Muscle layer of colon (tissue), 2 donors: ENCODE measurements at regions not wholly inside any gene's neighbourhood (a gene's known extent, or its start where the extent isn't known, plus 50 kb on each side); places are given as distances from the start of the nearest gene placed in this dataset.
"Not testable (repeated sequence)": the region's sequence is repeated elsewhere in the genome, so short reads cannot be mapped to it uniquely, and the experiment has no call there.

ENCODE experiments used
- H3K27ac ChIP-seq: one replicate; pipeline ENCODE4 v1.7.0; 2013; ENCODE audit warnings: low read depth, mild to moderate bottlenecking, low read length, moderate library complexity
- H3K27me3 ChIP-seq, 2 donors: one replicate each; pipeline ENCODE4 v1.7.0; 2013; ENCODE audit warnings: low read length in 2 of 2, mild to moderate bottlenecking in 2 of 2; ENCODE audit not compliant: insufficient read depth in 2 of 2, control insufficient read depth in 1 of 2
- H3K36me3 ChIP-seq: one replicate; pipeline ENCODE4 v1.7.0; 2013; ENCODE audit warnings: mild to moderate bottlenecking, low read length; ENCODE audit not compliant: insufficient read depth
- H3K4me1 ChIP-seq: one replicate; pipeline ENCODE4 v1.7.0; 2013; ENCODE audit warnings: mild to moderate bottlenecking, low read length; ENCODE audit not compliant: insufficient read depth
- H3K4me3 ChIP-seq, 2 donors: one replicate each; pipeline ENCODE4 v1.7.0; 2013; ENCODE audit warnings: low read length in 2 of 2, low read depth in 1 of 2, mild to moderate bottlenecking in 1 of 2, moderate library complexity in 1 of 2
- H3K9ac ChIP-seq: one replicate; pipeline ENCODE4 v1.7.0; 2013; ENCODE audit warnings: low read length
- H3K9me3 ChIP-seq: one replicate; pipeline ENCODE4 v1.7.0; 2013; ENCODE audit warnings: mild to moderate bottlenecking, low read length
- donor health status: abdominal sarcoma.
- donor health status: Adenocarcinoma of cecum.

DNA sequence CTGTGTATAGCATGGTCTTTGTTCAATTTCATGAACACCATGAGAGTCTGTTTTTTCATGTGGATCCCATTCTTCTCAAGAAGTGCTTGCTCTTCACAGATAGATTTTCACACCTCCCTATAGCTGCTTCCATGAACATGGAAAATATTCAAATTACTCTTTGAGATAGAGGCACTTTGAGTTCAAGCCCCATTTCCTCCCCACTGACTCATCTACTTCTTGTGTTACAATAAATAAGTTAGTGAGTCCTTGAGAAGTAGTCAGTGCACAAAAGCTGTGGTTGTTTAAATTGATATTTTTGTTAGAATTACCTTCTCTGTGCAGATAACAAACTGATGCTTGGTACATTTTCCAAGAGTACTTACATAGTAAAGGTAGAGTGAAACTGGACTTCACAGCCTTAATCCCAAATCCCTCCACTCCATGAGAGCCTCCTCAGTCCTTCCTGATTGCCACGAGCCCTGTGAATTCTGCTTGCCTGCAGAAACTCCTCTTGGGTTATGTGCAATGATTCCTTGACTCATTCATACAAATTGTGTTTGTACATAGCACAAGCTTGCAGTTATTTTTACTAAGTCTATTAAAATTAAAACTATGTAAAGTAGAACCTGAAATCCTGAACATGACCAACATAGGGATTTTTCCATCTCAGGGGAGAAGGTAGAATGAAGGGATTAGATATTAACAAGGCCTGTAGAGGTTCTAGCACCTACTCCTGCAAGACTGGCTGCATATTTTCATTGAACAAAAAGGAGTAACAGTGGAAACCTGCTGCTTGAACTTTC is 496.2 kb downstream of the TNS3 start:
- Histone ChIP-seq H3K27me3 (no peaks in the 10 kb centered on the region), H3K36me3 (no peaks in the 10 kb centered on the region), H3K4me3 (no peak overlapping the region), H3K27ac (no peak overlapping the region), H3K9me3 (no peaks in the 10 kb centered on the region), H3K4me1 (peaks cover 3% of the 10 kb centered on the region), H3K9ac (no peak overlapping the region)

GRCh38 chr7:47083476-47084250 is 498.2 kb downstream of the TNS3 start:
- Histone ChIP-seq H3K36me3 (no peaks in the 10 kb centered on the region), H3K27me3 (no peaks in the 10 kb centered on the region), H3K27ac (no peak overlapping the region), H3K4me1 (peaks cover 3% of the 10 kb centered on the region), H3K4me3 (no peak overlapping the region), H3K9me3 (no peaks in the 10 kb centered on the region), H3K9ac (no peak overlapping the region)

- Histone ChIP-seq H3K27me3 (no peaks in the 10 kb centered on the region), H3K9me3 (no peaks in the 10 kb centered on the region), H3K36me3 (no peaks in the 10 kb centered on the region), H3K27ac (no peak overlapping the region), H3K9ac (no peak overlapping the region), H3K4me1 (no peaks in the 10 kb centered on the region), H3K4me3 (no peak overlapping the region)
Observed at GRCh38 chr7:47080816-47081215, 501.1 kb downstream of the TNS3 start.

DNA sequence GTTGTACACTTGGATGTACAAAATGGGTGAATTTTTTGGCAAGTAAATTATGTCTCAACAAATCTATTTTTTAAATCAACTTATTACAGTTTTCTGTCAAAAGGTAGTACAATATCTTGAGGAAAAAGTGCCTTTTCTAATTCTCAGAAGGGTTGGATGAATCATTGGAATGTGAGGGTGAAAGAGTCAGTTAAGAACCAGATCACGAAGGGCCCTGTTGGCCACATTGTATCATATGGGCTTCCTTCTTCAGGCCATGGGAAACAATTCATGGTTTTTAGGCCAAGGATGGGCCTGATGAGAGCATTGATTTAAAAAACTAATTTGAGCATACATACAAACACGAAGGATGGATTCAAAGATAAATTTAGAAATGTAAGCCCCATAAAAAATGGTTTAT is 503.7 kb downstream of the TNS3 start:
- H3K4me3 ChIP-seq, result no peak overlapping the region
- H3K36me3 ChIP-seq, result no peaks in the 10 kb centered on the region
- peaks cover 13% of the 10 kb centered on the region for H3K4me1 ChIP-seq
- no peak overlapping the region for H3K27ac ChIP-seq
- no peaks in the 10 kb centered on the region for H3K9me3 ChIP-seq
- H3K27me3 ChIP-seq, result no peaks in the 10 kb centered on the region
- H3K9ac ChIP-seq, result no peak overlapping the region

DNA sequence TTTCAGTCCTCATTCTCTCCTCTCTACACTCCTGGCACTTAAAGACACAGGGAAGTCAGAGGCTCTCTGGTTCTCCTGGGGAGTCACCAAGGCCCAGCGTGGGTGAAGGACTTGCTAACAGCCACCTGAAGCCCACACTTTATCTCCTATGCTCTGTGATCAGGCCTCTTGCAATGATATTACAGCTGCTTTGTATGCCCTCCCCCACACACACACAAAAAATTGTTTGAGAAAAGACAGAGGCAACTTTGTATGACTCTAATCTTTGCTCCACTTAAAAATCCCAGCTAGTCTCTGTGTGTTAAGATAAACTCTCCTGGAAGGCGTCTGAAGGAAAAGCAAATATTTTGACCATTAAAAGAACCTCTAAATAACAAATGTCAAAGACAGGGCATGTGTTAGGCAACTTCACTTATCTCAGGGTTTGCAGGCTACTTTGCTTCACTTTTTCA is 507.2 kb downstream of the TNS3 start:
- Histone ChIP-seq H3K9me3 (no peaks in the 10 kb centered on the region), H3K4me1 (peaks cover 13% of the 10 kb centered on the region), H3K36me3 (no peaks in the 10 kb centered on the region), H3K9ac (no peak overlapping the region), H3K27me3 (no peaks in the 10 kb centered on the region), H3K4me3 (no peak overlapping the region), H3K27ac (no peak overlapping the region)

DNA sequence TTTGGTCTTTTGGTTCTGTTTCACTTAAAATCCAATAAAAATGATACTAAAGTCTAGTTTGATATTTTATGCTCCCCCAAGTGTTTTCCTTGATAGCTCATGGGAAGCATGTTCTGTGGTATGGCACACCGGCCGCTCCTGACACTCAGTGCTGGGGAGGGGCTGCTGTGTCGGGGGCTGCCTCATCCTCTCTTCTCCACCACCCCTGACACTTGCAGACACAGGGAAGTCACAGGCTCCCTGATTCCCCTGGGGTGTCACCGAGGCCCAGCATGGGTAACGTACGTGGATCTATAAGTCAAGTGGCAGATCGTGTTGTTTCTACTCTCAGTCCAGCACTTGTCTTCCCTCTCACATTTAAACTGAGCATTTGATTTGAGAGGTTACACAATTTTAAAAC is 508.6 kb downstream of the TNS3 start:
- no peaks in the 10 kb centered on the region for H3K27me3 ChIP-seq
- no peaks in the 10 kb centered on the region for H3K9me3 ChIP-seq
- H3K4me1 ChIP-seq, result peaks cover 13% of the 10 kb centered on the region
- H3K9ac ChIP-seq, result no peak overlapping the region
- H3K36me3 ChIP-seq, result no peaks in the 10 kb centered on the region
- no peak overlapping the region for H3K27ac ChIP-seq
- H3K4me3 ChIP-seq, result no peak overlapping the region

DNA sequence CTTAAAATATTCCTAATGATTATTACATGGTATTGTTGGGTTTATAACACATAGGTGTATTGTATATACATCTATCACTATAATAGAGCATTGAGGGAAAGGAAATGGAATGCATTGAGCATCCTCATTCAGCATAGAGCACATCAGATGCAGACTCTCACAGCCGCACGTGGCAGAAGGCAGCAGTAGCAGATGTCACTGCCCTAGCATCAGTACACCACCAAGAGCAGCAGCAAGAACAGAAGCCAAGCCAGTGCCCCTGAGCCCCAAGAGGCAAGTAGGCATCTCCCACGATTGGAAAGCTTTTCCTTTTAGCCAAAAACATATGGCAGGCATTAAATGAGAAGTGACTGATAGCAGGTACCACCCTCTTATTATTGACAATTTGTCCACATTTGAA is 510.0 kb downstream of the TNS3 start:
- no peaks in the 10 kb centered on the region for H3K9me3 ChIP-seq
- no peaks in the 10 kb centered on the region for H3K36me3 ChIP-seq
- no peak overlapping the region for H3K4me3 ChIP-seq
- no peak overlapping the region for H3K27ac ChIP-seq
- H3K9ac ChIP-seq, result no peak overlapping the region
- H3K4me1 ChIP-seq, result peaks cover 13% of the 10 kb centered on the region
- no peaks in the 10 kb centered on the region for H3K27me3 ChIP-seq

- no peak overlapping the region for H3K9ac ChIP-seq
- H3K27ac ChIP-seq, result no peak overlapping the region
- no peak overlapping the region for H3K4me3 ChIP-seq
- H3K27me3 ChIP-seq, result no peaks in the 10 kb centered on the region
- H3K4me1 ChIP-seq, result peaks cover 3% of the 10 kb centered on the region
- no peaks in the 10 kb centered on the region for H3K9me3 ChIP-seq
- no peaks in the 10 kb centered on the region for H3K36me3 ChIP-seq
Observed at GRCh38 chr7:47069385-47070076, 512.4 kb downstream of the TNS3 start.

DNA sequence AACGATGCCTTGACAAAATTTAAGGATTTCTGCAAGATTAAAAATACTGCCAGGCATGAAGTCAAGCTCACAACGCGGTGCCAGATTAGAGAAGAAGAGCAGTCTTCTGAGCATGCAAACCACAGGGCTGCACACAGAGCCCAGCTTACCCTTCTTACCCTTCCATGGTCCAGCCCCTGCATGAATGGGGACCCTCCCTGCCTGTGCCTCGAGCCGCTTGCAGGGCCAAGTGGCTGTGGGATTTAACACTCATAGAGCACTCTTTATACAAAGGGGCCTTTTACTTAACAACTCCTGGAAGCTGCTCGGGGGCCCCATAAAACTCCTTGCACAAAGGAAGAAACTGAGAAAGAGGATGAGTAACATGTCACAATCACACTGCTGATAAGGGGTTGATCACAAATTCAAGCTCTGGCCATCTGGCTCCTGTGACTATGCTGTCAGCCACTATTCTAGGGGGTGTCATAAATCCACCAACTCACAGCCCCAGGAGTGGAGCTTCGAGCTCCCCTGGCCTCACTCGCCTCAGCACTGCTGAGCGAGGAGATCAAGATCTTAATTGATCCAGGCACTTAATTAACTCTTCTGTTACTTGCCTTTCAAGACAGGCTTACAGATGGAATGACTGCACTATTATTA is 514.8 kb downstream of the TNS3 start:
- no peak overlapping the region for H3K9ac ChIP-seq

GRCh38 chr7:47056731-47057130 is 525.2 kb downstream of the TNS3 start:
- Histone ChIP-seq H3K36me3 (no peaks in the 10 kb centered on the region), H3K27me3 (no peaks in the 10 kb centered on the region), H3K9me3 (no peaks in the 10 kb centered on the region), H3K27ac (no peak overlapping the region), H3K9ac (no peak overlapping the region), H3K4me1 (no peaks in the 10 kb centered on the region), H3K4me3 (no peak overlapping the region)

More for the DNA sequence above, 514.8 kb downstream of the TNS3 start:
- no peak overlapping the region for H3K4me3 ChIP-seq
- no peaks in the 10 kb centered on the region for H3K9me3 ChIP-seq
- no peak overlapping the region for H3K27ac ChIP-seq
- H3K4me1 ChIP-seq, result no peaks in the 10 kb centered on the region
- no peaks in the 10 kb centered on the region for H3K36me3 ChIP-seq
- no peaks in the 10 kb centered on the region for H3K27me3 ChIP-seq

DNA sequence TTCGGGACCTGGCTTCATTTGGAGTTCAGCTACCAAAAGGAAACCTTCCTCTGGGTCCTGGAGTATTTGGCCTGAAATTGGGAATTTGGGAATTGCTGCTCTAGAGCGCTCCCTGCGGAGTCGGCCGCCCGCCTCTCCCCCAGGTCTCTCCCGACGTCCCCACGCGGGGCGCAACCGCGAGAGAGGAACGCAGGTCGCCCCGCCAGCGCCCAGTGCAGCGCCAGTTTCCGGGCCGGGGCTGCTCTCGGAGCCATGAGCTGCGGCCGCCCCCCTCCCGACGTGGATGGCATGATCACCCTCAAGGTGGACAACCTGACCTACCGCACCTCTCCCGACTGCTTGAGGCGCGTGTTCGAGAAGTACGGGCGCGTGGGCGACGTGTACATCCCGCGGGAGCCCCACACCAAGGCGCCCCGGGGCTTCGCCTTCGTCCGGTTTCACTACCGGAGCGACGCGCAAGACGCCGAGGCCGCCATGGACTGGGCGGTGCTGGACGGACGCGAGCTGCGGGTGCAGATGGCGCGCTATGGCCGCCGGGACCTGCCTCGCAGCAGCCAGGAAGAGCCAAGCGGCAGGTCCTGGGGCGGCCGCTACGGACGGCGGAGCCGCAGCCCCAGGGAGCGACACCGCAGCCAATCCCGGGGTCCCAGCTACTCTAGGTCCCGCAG is 529.2 kb downstream of the TNS3 start:
- not testable (repeated sequence) for H3K4me1 ChIP-seq, H3K27me3 ChIP-seq, H3K27ac ChIP-seq, H3K36me3 ChIP-seq, H3K4me3 ChIP-seq, H3K9me3 ChIP-seq, H3K9ac ChIP-seq
